Rectal smooth muscle tissue (tissue), 1 donor: ENCODE measurements at regions not wholly inside any gene's neighbourhood (a gene's known extent, or its start where the extent isn't known, plus 50 kb on each side); places are given as distances from the start of the nearest gene placed in this dataset.
"Not testable (repeated sequence)": the region's sequence is repeated elsewhere in the genome, so short reads cannot be mapped to it uniquely, and the experiment has no call there.

Experiments
- H3K27ac ChIP-seq: one replicate; pipeline ENCODE4 v1.7.0; 2013; ENCODE audit warnings: low read depth, low read length, inconsistent platforms
- H3K27me3 ChIP-seq: one replicate; pipeline ENCODE4 v1.7.0; 2013; ENCODE audit warnings: low read length; ENCODE audit not compliant: control insufficient read depth, insufficient read depth
- H3K36me3 ChIP-seq: one replicate; pipeline ENCODE4 v1.7.0; 2013; ENCODE audit warnings: low read length; ENCODE audit not compliant: control insufficient read depth, insufficient read depth
- H3K4me1 ChIP-seq: one replicate; pipeline ENCODE4 v1.7.0; 2013; ENCODE audit warnings: low read length; ENCODE audit not compliant: control insufficient read depth, insufficient read depth
- H3K4me3 ChIP-seq: one replicate; pipeline ENCODE4 v1.7.0; 2013; ENCODE audit warnings: low read length
- H3K9ac ChIP-seq: one replicate; pipeline ENCODE4 v1.7.0; 2013; ENCODE audit warnings: low read length

GRCh38 chr15:77890911-77891801 is 186.4 kb downstream of the TBC1D2B start:
- not testable (repeated sequence) for H3K27ac ChIP-seq

GRCh38 chr15:77889828-77890725 is 187.4 kb downstream of the TBC1D2B start:
- H3K36me3 ChIP-seq, H3K27ac ChIP-seq, H3K4me1 ChIP-seq: not testable (repeated sequence)

More at GRCh38 chr15:77890911-77891801, 186.4 kb downstream of the TBC1D2B start:
- not testable (repeated sequence) for H3K4me3 ChIP-seq, H3K27me3 ChIP-seq, H3K4me1 ChIP-seq, H3K36me3 ChIP-seq, H3K9ac ChIP-seq

DNA sequence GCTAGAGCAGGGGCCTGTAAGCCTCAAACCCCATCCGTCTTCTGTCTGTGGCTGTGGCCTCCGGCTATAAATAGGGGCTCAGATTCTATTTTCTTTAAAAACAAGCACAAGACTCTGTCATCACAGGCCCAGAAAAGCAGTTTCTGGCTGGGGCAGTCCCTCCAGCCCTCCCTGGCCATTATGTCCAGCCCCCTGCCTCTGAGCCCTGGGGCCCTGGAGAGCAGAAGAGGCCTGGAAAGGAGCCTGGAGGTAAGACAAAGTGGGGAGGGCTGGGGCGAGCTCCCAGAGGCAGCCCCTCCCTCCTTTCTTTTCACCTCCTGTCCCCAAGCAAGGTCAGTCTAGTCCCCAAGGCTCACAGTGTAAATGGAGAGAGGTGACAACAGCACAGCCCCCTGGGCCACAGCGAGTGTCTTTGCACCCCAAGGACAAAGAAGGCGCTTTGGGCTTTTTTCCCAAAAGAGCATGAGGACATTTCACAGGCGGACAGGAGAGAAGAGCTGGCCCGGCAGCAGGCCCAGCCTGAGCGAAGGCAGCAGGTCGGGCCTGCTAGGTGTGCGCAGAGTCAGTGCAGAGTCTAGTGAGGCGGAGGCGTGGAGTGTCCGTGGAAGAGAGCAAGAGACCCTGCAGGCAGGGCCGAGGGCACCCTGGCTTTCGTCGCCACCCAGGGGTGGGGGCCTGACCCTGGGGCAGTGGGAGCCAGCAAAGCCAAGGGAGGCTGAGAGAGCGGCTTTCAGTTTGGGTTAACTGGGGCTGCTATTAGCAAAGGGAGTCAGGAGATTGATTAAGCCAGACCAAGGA is 188.3 kb downstream of the TBC1D2B start:
- H3K27ac ChIP-seq, result no peak overlapping the region
- H3K4me1 ChIP-seq, result no peaks in the 10 kb centered on the region
- no peak overlapping the region for H3K4me3 ChIP-seq
- no peak overlapping the region for H3K9ac ChIP-seq
- H3K36me3 ChIP-seq, result no peaks in the 10 kb centered on the region
- no peaks in the 10 kb centered on the region for H3K27me3 ChIP-seq

More at GRCh38 chr15:77889828-77890725, 187.4 kb downstream of the TBC1D2B start:
- not testable (repeated sequence) for H3K9ac ChIP-seq, H3K4me3 ChIP-seq, H3K27me3 ChIP-seq

DNA sequence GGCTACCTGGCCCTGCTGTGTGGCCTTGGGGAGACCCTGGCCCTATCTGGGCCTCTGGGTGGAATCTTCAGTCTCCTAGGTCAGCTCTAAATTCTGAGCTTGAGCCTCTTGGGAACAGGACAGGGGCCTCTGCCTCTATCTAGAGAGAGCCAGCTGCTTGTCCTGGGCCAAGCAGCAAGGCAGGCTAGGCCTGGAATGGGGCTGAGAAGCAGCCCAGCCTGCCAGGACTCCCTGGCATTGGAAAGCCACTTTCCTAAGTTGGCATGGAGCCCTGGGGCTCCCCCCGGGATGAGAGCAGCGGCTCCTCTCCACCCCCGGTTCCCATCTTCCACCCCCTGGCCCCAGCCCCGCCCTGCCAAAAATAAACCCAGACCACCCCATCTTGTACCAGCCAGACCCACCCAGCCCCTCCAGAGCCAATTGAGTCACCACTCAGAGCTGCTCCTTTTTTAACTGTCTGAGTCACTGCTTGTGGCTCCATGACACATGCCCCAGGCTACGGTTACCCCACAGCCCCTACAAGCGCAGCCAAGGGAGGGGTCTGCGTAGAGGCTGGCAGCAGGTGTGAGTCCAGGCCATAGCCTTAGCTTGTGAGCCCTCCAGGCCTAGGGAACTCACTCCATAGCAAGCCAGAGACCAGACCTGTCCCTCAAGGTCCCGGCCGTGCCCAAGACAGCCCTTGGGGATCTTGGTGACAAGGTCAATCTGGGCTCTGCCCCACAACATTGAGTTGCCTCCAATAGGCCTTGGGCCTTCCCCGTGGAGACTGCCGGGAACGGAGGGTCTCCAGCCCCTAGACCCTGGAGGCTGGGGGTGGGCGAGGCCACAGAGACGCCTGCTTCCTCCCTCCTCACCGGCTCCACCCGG is 189.7 kb downstream of the TBC1D2B start:
- not testable (repeated sequence) for H3K9ac ChIP-seq, H3K4me1 ChIP-seq, H3K4me3 ChIP-seq, H3K27me3 ChIP-seq, H3K27ac ChIP-seq, H3K36me3 ChIP-seq

GRCh38 chr15:77886805-77887448 is 190.6 kb downstream of the TBC1D2B start:
- Histone ChIP-seq H3K27me3 (no peaks in the 10 kb centered on the region), H3K36me3 (no peaks in the 10 kb centered on the region), H3K4me3 (no peak overlapping the region), H3K9ac (no peak overlapping the region), H3K4me1 (no peaks in the 10 kb centered on the region), H3K27ac (no peak overlapping the region)

DNA sequence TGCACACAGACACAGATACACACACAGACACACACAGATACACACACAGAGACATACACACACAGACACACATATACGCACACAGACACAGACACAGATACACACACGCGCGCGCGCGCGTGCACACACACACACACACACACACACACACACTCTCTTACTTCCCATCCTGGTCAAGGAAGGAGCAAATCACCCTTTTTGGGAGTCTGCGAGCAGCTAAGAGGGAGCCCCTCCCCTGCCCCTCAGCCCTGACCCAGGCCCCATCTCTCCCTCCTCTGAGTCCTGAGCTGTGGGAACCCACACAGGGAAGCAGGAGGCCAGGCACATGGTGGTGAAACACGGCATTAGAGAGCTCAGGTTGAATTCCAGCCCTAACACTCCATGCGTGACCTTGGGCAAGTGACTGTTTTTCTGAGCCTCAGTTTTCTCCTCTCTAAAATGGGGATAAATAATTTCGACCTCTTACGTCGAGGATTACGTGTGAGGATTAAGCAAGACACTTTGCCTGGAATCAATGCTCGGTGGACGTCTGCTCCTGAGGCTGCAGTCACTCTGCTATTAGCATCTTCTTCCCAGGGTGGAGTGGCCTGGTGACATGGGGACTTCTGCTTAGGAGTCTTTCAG is 191.5 kb downstream of the TBC1D2B start:
- H3K4me3 ChIP-seq, H3K36me3 ChIP-seq, H3K4me1 ChIP-seq, H3K27me3 ChIP-seq, H3K27ac ChIP-seq, H3K9ac ChIP-seq: not testable (repeated sequence)

DNA sequence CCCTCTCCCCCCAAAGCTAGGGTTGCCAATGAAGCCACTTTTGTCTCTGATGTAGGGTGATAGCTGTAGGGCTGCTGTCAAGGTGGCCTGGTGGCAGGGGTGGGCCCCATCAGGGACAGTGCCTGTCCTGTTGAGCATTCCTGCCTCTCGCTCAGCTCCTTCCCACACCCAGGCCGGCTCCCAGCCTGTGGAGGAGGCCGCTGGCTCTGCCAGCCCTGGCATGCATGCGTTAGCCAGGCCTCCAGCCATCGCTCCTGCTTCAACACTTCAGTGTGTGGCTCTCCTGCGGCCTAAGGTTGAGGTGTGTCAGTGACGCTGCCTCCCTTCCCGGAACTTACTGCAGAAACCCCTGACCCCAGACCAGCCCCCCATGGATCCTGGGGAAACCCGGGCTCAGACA is 194.5 kb downstream of the TBC1D2B start:
- not testable (repeated sequence) for H3K4me1 ChIP-seq, H3K27ac ChIP-seq, H3K4me3 ChIP-seq, H3K9ac ChIP-seq, H3K36me3 ChIP-seq, H3K27me3 ChIP-seq

DNA sequence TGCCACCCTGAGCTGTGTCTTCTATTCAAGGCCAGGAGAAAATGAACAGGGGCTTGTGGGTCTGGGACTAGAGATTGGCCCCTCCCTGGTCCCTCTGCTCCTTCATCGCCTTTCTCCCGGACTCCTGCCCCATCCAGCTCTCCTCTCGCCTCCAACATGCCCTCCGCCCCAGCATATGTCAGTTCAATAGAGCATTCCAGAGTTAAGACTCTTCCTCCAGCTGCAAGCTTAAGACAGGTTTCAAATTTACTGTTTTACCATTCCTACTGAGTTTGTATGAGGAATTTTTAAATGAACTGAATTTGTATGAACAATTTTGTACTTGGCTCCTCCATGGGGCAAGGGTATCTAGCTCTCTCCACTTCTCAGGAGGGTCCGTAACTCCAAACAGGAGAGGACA is 195.6 kb downstream of the TBC1D2B start:
- Histone ChIP-seq H3K4me3 (no peak overlapping the region), H3K36me3 (no peaks in the 10 kb centered on the region), H3K9ac (no peak overlapping the region), H3K27ac (no peak overlapping the region), H3K4me1 (no peaks in the 10 kb centered on the region), H3K27me3 (no peaks in the 10 kb centered on the region)

DNA sequence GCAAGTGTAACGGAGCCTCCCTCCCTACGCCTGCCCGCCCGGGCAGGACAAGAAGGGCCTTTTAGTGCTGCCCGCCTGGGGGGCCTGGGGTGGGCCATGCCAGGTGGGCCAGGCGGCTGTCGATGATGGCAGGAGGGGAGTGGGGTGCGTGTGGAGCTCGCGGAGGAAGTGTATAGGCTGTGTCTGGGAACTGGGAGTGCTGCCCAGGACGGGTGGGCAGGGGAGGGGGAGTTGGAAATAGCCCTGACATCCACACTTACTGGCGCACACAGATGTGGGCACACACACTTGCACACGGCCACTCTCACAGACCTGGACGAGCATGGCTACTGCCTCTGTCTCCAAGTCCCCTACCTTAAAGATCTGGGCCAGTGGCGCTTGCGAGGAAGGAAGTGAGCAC is 196.0 kb downstream of the TBC1D2B start:
- H3K4me3 ChIP-seq, H3K27me3 ChIP-seq, H3K9ac ChIP-seq, H3K27ac ChIP-seq, H3K4me1 ChIP-seq, H3K36me3 ChIP-seq: not testable (repeated sequence)

DNA sequence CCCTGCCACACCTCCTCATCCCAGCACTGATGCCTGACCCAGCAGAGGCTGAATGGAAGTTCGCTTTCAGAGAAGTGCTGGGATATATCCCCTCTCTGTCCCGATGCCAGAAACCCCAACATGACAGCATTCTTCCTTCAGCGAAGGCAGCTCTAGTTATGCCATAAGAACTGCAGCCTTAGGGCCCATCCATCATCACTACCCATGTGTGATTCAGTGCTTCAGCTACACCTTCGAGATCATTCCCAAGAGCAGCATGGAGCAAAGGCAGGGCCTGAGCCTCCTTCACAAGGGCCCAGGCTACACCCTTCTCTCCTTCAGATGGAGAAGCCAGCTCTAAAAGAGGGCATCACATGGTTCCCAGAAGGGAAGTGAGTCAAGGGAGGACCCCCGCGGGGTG is 198.0 kb downstream of the TBC1D2B start:
- H3K36me3 ChIP-seq, H3K27ac ChIP-seq, H3K27me3 ChIP-seq, H3K9ac ChIP-seq, H3K4me1 ChIP-seq, H3K4me3 ChIP-seq: not testable (repeated sequence)
